HEK293T (cell line): ENCODE measurements at regions not wholly inside any gene's neighbourhood (a gene's known extent, or its start where the extent isn't known, plus 50 kb on each side); places are given as distances from the start of the nearest gene placed in this dataset.

Source experiments
- FOXK2 ChIP-seq: fragments of 450-650 bp; IDR thresholded peaks from 2 replicates; pipeline ENCODE4 v1.6.1; 2016; ENCODE audit warnings: mild to moderate bottlenecking
- HDGF ChIP-seq: fragments of 450-650 bp; IDR thresholded peaks from 2 replicates; pipeline ENCODE4 v1.6.1; 2017; ENCODE audit warnings: antibody characterized with exemption, borderline replicate concordance
- SP1 ChIP-seq: fragments of 450-650 bp; IDR thresholded peaks from 2 replicates; pipeline ENCODE4 v1.6.1; 2017

- no peak for TF ChIP-seq SP1
- TF ChIP-seq HDGF: no peak
- TF ChIP-seq FOXK2: no peak
Measured at GRCh38 chr1:21365036-21365435, 74.8 kb upstream of the ECE1 start.
